ENCODE measurements at regions not wholly inside any gene's neighbourhood (a gene's known extent, or its start where the extent isn't known, plus 50 kb on each side); places are given as distances from the start of the nearest gene placed in this dataset.

GRCh38 chr4:136644279-136644678 lies 888.0 kb downstream of the PCDH18 start (continued):
- TF ChIP-seq MAX (IDR thresholded peaks at IDR 0.05) (no peak), ZNF274 (IDR thresholded peaks at IDR 0.05; ENCODE audit: low read depth, low read length) (no peak), JUND (IDR thresholded peaks at IDR 0.05) (no peak)

GRCh38 chr4:136643416-136643815 lies 888.9 kb downstream of the PCDH18 start:
- ChIA-PET RAD21 (ENCODE audit: low non-redundant PET in 1 of 2, low total read pairs in 2 of 2, uncharacterized antibody in 2 of 2, unreplicated experiment in 2 of 2) (no interaction called here), CTCF (no interaction called here), POLR2A (no interaction called here)
- intact Hi-C loops (cut with micrococcal nuclease): no loop called here
- DNase-seq (ENCODE audit: low read depth, low spot score) (no peak), ATAC-seq (no peak)
- H3K79me2 ChIP-seq (ENCODE audit: insufficient read depth, low read length): no peaks in the 10 kb centered on the region
- no peaks in the 10 kb centered on the region for H4K20me1 ChIP-seq (ENCODE audit: insufficient read depth)
- H3K9me2 ChIP-seq (ENCODE audit: insufficient read depth): no peaks in the 10 kb centered on the region; the same call in 1 of the 2 replicates
- no TSS peak for BruUV-seq (replicated peaks)
- H3K4me1 ChIP-seq (ENCODE audit: control insufficient read depth in 1 of 2, insufficient read depth in 2 of 2, low read length in 2 of 2): no peaks in the 10 kb centered on the region
- H3K27me3 ChIP-seq (ENCODE audit: insufficient read depth, low read length): no peaks in the 10 kb centered on the region
- H3K4me3 ChIP-seq (replicated peaks in 1 of 2; ENCODE audit: low read depth in 1 of 2, low read length in 2 of 2): no peak overlapping the region
- no peaks in the 10 kb centered on the region for H3K9me3 ChIP-seq (ENCODE audit: control insufficient read depth in 1 of 2, insufficient read depth in 1 of 2, low read depth in 1 of 2, low read length in 2 of 2)
- TF ChIP-seq ZFX (IDR thresholded peaks at IDR 0.05): no peak
- TF ChIP-seq ZBTB33 (IDR thresholded peaks at IDR 0.05; ENCODE audit: extremely low read depth, insufficient replicate concordance, low read length): no peak
- TF ChIP-seq CTCF (IDR thresholded peaks at IDR 0.05 in 2 of 3, conservative IDR thresholded peaks at IDR 0.05 in 1 of 3; ENCODE audit: borderline replicate concordance in 1 of 3, insufficient read depth in 1 of 3, low read depth in 2 of 3, low read length in 2 of 3): no peak
- TF ChIP-seq ELF1 (IDR thresholded peaks at IDR 0.05; ENCODE audit: borderline replicate concordance, low read depth): no peak
- no peak for TF ChIP-seq FOSL1 (IDR thresholded peaks at IDR 0.05; ENCODE audit: low read depth)
- no peak for TF ChIP-seq CEBPB (IDR thresholded peaks at IDR 0.05; ENCODE audit: low read depth)
- TF ChIP-seq EZH2 (IDR thresholded peaks at IDR 0.05): no peak
- no peak for TF ChIP-seq EZH2phosphoT487 (IDR thresholded peaks at IDR 0.05; ENCODE audit: borderline replicate concordance)
- TF ChIP-seq TCF7L2 (IDR thresholded peaks at IDR 0.05; ENCODE audit: borderline replicate concordance, extremely low read depth, insufficient read depth, insufficient read length): no peak
- no peak for TF ChIP-seq SRF (IDR thresholded peaks at IDR 0.05; ENCODE audit: low read depth)
- no peak for TF ChIP-seq REST (IDR thresholded peaks at IDR 0.05; ENCODE audit: low read depth)
- H3K36me3 ChIP-seq (ENCODE audit: control insufficient read depth in 1 of 2, insufficient read depth in 2 of 2, low read length in 2 of 2): no peaks in the 10 kb centered on the region
- no peak overlapping the region for H3K4me2 ChIP-seq (ENCODE audit: low read length)
- H2AFZ ChIP-seq (ENCODE audit: low read depth, low read length, poor library complexity, severe bottlenecking): no peak overlapping the region
- no peak overlapping the region for H3K27ac ChIP-seq (ENCODE audit: low read depth, low read length)
- no peak overlapping the region for H3K9ac ChIP-seq (ENCODE audit: low read length)

All from HCT116 (cell line).